Adrenal gland (tissue), 9 donors: ENCODE measurements at regions not wholly inside any gene's neighbourhood (a gene's known extent, or its start where the extent isn't known, plus 50 kb on each side); places are given as distances from the start of the nearest gene placed in this dataset.

Experiments
- DNase-seq, 7 donors: peaks; one replicate each; pipeline ENCODE4 v3.0.0-alpha.2; 2019 to 2020
- H3K27ac ChIP-seq, 5 donors: fragments of 200-600 bp; sonication (generic) in 4 of 5; 1 replicate in 3 of 5; 2 replicates in 2 of 5; pipeline versions ENCODE4 v1.5.1 to v1.8.0; 2016 to 2020; ENCODE audit warnings: mild to moderate bottlenecking in 1 of 5
- H3K27me3 ChIP-seq: fragments of 200-600 bp; 2 replicates; pipeline ENCODE4 v1.8.0; 2021
- H3K36me3 ChIP-seq, 2 donors: fragments of 200-600 bp; replicated peaks in 1 of 2; 1 replicate in 1 of 2; 2 replicates in 1 of 2; pipeline versions ENCODE4 v1.5.1 to v1.8.0; 2018 to 2022
- H3K4me1 ChIP-seq, 2 donors: fragments of 200-600 bp; replicated peaks in 1 of 2; 1 replicate in 1 of 2; 2 replicates in 1 of 2; pipeline versions ENCODE4 v1.5.1 to v1.8.0; 2018 to 2021
- H3K4me3 ChIP-seq, 4 donors: fragments of 200-600 bp; sonication (generic) in 3 of 4; one replicate each; pipeline ENCODE4 v1.5.1; 2016 to 2018
- H3K9me3 ChIP-seq, 3 donors: fragments of 200-600 bp; sonication (generic) in 1 of 3; replicated peaks in 1 of 3; 1 replicate in 2 of 3; 2 replicates in 1 of 3; pipeline versions ENCODE4 v1.5.1 to v1.8.0; 2016 to 2021
- POLR2A ChIP-seq, 2 donors: fragments of 450-650 bp; IDR thresholded peaks; one replicate each; pipeline ENCODE4 v1.6.1; 2017; ENCODE audit warnings: antibody characterized with exemption in 2 of 2, mild to moderate bottlenecking in 2 of 2, moderate library complexity in 1 of 2
- WGBS, 4 donors: extraction: QIAGEN DNeasy Blood & Tissue Kit in 2 of 4; methylation state at CpG; one replicate each; pipeline versions ENCODE4 v1.1.5 to v1.1.7; 2013 to 2017; 5-methylcytosine and 5-hydroxymethylcytosine counted together
- intact Hi-C, 2 donors: fragments of 100-400 bp; cut with DNase I; formaldehyde crosslinking; loops; one replicate each; pipeline versions ENCODE4 v1.14.1 to v1.15.0; 2022 to 2023
- TF ChIP-seq, protein P1 (sequence below), 6 experiments: fragments of 450-650 bp in 4 of 6; fragments of 200-600 bp in 2 of 6; sonication (generic) in 1 of 6; IDR thresholded peaks; 1 replicate in 5 of 6; 2 replicates in 1 of 6; pipeline versions ENCODE4 v1.5.1 to v1.8.0; 2016 to 2021; ENCODE audit warnings: antibody characterized with exemption in 6 of 6, mild to moderate bottlenecking in 2 of 6, moderate library complexity in 1 of 6
- donor health status: healthy with polysubstance abuse.
- donor health status: Bipolar disorder and iron deficiency.
- donor health status: DM: yes; HTN: yes; CAD: no.
- donor health status: DM: no; HTN: no; CAD: no.
- donor health status: DM: no; HTN: no; CAD: no.

- intact Hi-C loops = no loop called here
- Histone ChIP-seq H3K27ac (no peak overlapping the region), H3K4me3 (no peak overlapping the region), H3K9me3 (no peaks in the 10 kb centered on the region), H3K27me3 (no peaks in the 10 kb centered on the region), H3K36me3 (no peaks in the 10 kb centered on the region), H3K4me1 (no peaks in the 10 kb centered on the region)
- TF ChIP-seq, protein P1, sequence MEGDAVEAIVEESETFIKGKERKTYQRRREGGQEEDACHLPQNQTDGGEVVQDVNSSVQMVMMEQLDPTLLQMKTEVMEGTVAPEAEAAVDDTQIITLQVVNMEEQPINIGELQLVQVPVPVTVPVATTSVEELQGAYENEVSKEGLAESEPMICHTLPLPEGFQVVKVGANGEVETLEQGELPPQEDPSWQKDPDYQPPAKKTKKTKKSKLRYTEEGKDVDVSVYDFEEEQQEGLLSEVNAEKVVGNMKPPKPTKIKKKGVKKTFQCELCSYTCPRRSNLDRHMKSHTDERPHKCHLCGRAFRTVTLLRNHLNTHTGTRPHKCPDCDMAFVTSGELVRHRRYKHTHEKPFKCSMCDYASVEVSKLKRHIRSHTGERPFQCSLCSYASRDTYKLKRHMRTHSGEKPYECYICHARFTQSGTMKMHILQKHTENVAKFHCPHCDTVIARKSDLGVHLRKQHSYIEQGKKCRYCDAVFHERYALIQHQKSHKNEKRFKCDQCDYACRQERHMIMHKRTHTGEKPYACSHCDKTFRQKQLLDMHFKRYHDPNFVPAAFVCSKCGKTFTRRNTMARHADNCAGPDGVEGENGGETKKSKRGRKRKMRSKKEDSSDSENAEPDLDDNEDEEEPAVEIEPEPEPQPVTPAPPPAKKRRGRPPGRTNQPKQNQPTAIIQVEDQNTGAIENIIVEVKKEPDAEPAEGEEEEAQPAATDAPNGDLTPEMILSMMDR (IDR thresholded peaks at IDR 0.05) = no peak
- no peak for TF ChIP-seq POLR2A (IDR thresholded peaks at IDR 0.05)
- DNase-seq = no peak
- WGBS, 4 donors = 79 to 89% (median 85%) methylated on average over 10 of the region's 10 CpGs
Observed at GRCh38 chr7:21367537-21367936, 60.3 kb upstream of the SP4 start.

DNA sequence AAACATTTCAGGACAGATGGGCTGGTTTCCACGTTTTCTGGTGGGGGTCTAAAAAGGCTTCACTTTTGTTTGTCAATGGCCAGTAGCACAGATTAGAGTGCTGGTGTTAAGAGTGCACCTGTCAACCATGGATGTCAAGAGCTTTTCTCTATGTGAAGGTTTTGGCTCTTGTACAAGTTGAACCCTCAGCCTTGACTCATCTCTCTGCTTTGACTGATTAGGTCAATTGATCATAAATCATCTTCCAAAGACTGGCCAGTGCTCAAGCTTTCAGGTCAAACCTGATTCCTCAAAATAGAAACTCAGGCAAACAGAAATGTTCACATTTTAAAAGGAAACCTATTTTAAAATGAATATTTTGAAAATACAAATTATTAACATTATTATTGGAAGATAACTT, 59.6 kb upstream of the SP4 start:
- no peak for DNase-seq
- WGBS, 4 donors = 35 to 43% (median 37%) methylated on average over 1 of the region's 1 CpG
- H3K36me3 ChIP-seq = no peaks in the 10 kb centered on the region

GRCh38 chr7:21370283-21370982, 57.5 kb upstream of the SP4 start:
- TF ChIP-seq POLR2A (IDR thresholded peaks at IDR 0.05) = no peak
- TF ChIP-seq, protein P1 (IDR thresholded peaks at IDR 0.05) = no peak
- H3K4me3 ChIP-seq = no peak overlapping the region
- H3K4me1 ChIP-seq = no peaks in the 10 kb centered on the region
- no peaks in the 10 kb centered on the region for H3K27me3 ChIP-seq
- no peaks in the 10 kb centered on the region for H3K36me3 ChIP-seq
- no peak overlapping the region for H3K27ac ChIP-seq
- DNase-seq = no peak
- WGBS, 4 donors = 68 to 76% (median 75%) methylated on average over 9 of the region's 9 CpGs
- intact Hi-C loops = no loop called here
- H3K9me3 ChIP-seq = no peaks in the 10 kb centered on the region

More for the DNA sequence above, 59.6 kb upstream of the SP4 start:
- H3K9me3 ChIP-seq = no peaks in the 10 kb centered on the region
- H3K4me1 ChIP-seq = no peaks in the 10 kb centered on the region
- TF ChIP-seq, protein P1 (IDR thresholded peaks at IDR 0.05) = no peak
- TF ChIP-seq POLR2A (IDR thresholded peaks at IDR 0.05) = no peak
- intact Hi-C loops = no loop called here
- no peaks in the 10 kb centered on the region for H3K27me3 ChIP-seq
- H3K4me3 ChIP-seq = no peak overlapping the region
- H3K27ac ChIP-seq = no peak overlapping the region

DNA sequence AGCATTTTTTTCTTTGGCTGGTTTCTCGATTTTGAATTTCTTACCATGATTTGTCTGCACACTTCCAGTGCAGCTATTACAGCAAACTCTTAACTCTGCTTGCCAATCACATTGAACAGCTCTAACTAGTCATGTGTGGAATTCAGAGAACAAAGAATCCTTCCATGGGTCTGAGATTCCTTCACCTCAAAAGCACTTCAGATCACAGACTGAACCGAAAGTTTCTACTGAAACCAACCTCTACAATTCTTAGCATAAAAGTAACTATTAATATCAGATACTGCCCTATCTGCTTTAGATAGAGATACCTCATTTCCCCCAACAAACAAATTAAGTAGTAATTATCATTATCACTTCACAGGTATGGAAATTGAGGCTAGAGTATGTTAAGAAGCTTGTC, 56.5 kb upstream of the SP4 start:
- WGBS, 4 donors = 39 to 58% (median 43%) methylated on average over 2 of the region's 2 CpGs
- Histone ChIP-seq H3K27me3 (no peaks in the 10 kb centered on the region), H3K4me1 (no peaks in the 10 kb centered on the region), H3K4me3 (no peak overlapping the region), H3K9me3 (no peaks in the 10 kb centered on the region), H3K27ac (no peak overlapping the region), H3K36me3 (no peaks in the 10 kb centered on the region)
- TF ChIP-seq POLR2A (IDR thresholded peaks at IDR 0.05) = no peak
- TF ChIP-seq, protein P1 (IDR thresholded peaks at IDR 0.05) = no peak
- DNase-seq = no peak
- intact Hi-C loops = no loop called here
